ENCODE measurements at regions not wholly inside any gene's neighbourhood (a gene's known extent, or its start where the extent isn't known, plus 50 kb on each side); places are given as distances from the start of the nearest gene placed in this dataset.

DNA sequence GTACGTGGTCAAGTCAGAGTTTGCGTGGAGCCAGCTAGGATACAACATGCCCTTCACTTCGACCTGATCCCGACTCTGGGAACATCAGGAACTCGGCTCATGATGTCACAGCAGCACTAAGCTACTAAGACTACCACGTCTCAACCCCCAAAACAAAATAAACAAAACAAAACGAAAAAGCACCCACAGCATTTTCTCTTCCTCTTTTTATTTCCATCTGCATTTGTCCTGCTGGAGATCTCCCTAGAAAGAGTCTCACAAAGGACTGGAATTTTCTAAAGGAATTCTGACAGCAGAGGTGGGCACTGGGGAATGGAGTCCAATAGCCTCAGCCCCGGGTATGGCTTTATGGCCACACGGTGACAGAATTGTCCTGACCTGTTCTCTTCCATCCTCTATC, 196.6 kb downstream of the SALL1 start:
- TF ChIP-seq, protein P1, sequence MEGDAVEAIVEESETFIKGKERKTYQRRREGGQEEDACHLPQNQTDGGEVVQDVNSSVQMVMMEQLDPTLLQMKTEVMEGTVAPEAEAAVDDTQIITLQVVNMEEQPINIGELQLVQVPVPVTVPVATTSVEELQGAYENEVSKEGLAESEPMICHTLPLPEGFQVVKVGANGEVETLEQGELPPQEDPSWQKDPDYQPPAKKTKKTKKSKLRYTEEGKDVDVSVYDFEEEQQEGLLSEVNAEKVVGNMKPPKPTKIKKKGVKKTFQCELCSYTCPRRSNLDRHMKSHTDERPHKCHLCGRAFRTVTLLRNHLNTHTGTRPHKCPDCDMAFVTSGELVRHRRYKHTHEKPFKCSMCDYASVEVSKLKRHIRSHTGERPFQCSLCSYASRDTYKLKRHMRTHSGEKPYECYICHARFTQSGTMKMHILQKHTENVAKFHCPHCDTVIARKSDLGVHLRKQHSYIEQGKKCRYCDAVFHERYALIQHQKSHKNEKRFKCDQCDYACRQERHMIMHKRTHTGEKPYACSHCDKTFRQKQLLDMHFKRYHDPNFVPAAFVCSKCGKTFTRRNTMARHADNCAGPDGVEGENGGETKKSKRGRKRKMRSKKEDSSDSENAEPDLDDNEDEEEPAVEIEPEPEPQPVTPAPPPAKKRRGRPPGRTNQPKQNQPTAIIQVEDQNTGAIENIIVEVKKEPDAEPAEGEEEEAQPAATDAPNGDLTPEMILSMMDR (IDR thresholded peaks at IDR 0.05), result no peak
- no peak for TF ChIP-seq POLR2A (IDR thresholded peaks at IDR 0.05)
